Upper lobe of left lung (tissue), 6 donors: ENCODE measurements at regions not wholly inside any gene's neighbourhood (a gene's known extent, or its start where the extent isn't known, plus 50 kb on each side); places are given as distances from the start of the nearest gene placed in this dataset.

Source experiments
- ATAC-seq, 2 donors: fragments of 200-7000 bp; cut with Tn5 transposase; one replicate each; pipeline ENCODE4 v1.9.1; 2022; ENCODE audit warnings: mild to moderate bottlenecking in 2 of 2, moderate library complexity in 2 of 2; ENCODE audit not compliant: low FRiP score in 2 of 2
- DNase-seq, 2 donors: peaks; one replicate each; pipeline ENCODE4 v3.0.0-alpha.2; 2019 to 2020
- H3K27ac ChIP-seq, 4 donors: fragments of 200-600 bp; sonication (generic); one replicate each; pipeline ENCODE4 v1.5.1; 2016 to 2019
- H3K27me3 ChIP-seq, 4 donors: fragments of 200-600 bp; sonication (generic); one replicate each; pipeline ENCODE4 v1.5.1; 2017 to 2019
- H3K36me3 ChIP-seq, 4 donors: fragments of 200-600 bp; sonication (generic); one replicate each; pipeline ENCODE4 v1.5.1; 2016 to 2019
- H3K4me1 ChIP-seq, 4 donors: fragments of 200-600 bp; sonication (generic); one replicate each; pipeline ENCODE4 v1.5.1; 2018 to 2019
- H3K4me3 ChIP-seq, 4 donors: fragments of 200-600 bp; sonication (generic); one replicate each; pipeline ENCODE4 v1.5.1; 2017 to 2019; ENCODE audit warnings: mild to moderate bottlenecking in 2 of 4, moderate library complexity in 1 of 4
- H3K9me3 ChIP-seq, 4 donors: fragments of 200-600 bp; sonication (generic); one replicate each; pipeline ENCODE4 v1.5.1; 2018 to 2019
- CTCF ChIP-seq, 6 experiments: fragments of 450-650 bp in 4 of 6; fragments of 200-600 bp in 2 of 6; sonication (generic) in 2 of 6; IDR thresholded peaks; one replicate each; pipeline ENCODE4 v1.5.1; 2016 to 2019; ENCODE audit warnings: antibody characterized with exemption in 6 of 6
- EP300 ChIP-seq, 4 donors: sonication (generic); formaldehyde crosslinking; IDR thresholded peaks; one replicate each; pipeline ENCODE4 v1.5.1; 2017; ENCODE audit warnings: antibody characterized with exemption in 4 of 4, control low read depth in 2 of 4
- POLR2A ChIP-seq, 4 donors: fragments of 450-650 bp; IDR thresholded peaks; one replicate each; pipeline ENCODE4 v1.5.1; 2016 to 2017; ENCODE audit warnings: antibody characterized with exemption in 4 of 4, mild to moderate bottlenecking in 2 of 4
- POLR2AphosphoS5 ChIP-seq, 2 donors: sonication (generic); formaldehyde crosslinking; IDR thresholded peaks; one replicate each; pipeline ENCODE4 v1.5.1; 2017; ENCODE audit warnings: antibody characterized with exemption in 2 of 2
- WGBS, 2 donors: methylation state at CpG; one replicate each; pipeline ENCODE4 v1.1.5; 2017 to 2018; 5-methylcytosine and 5-hydroxymethylcytosine counted together
- donor health status: DM: no; HTN: no; CAD: no; lungs with moderate emphysema.
- donor health status: DM: no; HTN: yes; CAD: no; lungs with severe emphysema.

- no peak for DNase-seq
- no peaks in the 10 kb centered on the region for H3K4me1 ChIP-seq
- TF ChIP-seq EP300 (IDR thresholded peaks at IDR 0.05) = no peak
- TF ChIP-seq CTCF (IDR thresholded peaks at IDR 0.05) = no peak
- TF ChIP-seq POLR2A (IDR thresholded peaks at IDR 0.05) = no peak
- no peak for TF ChIP-seq POLR2AphosphoS5 (IDR thresholded peaks at IDR 0.05)
- no peak overlapping the region for H3K27ac ChIP-seq
- no peaks in the 10 kb centered on the region for H3K36me3 ChIP-seq
- whole genome bisulfite sequencing, 2 donors = 62 to 69% methylated on average over 8 of the region's 8 CpGs
- H3K4me3 ChIP-seq = no peak overlapping the region
- no peaks in the 10 kb centered on the region for H3K27me3 ChIP-seq
- H3K9me3 ChIP-seq = no peaks in the 10 kb centered on the region
- no peak for ATAC-seq
Measured at GRCh38 chr12:113744802-113745395, 221.2 kb downstream of the RBM19 start.

GRCh38 chr12:113742801-113743200 is 223.3 kb downstream of the RBM19 start:
- TF ChIP-seq CTCF (IDR thresholded peaks at IDR 0.05) = no peak
- H3K27me3 ChIP-seq = no peaks in the 10 kb centered on the region
- 92 to 97% methylated on average over 8 of the region's 8 CpGs for WGBS, 2 donors

GRCh38 chr12:113740699-113741098 is 225.4 kb downstream of the RBM19 start:
- TF ChIP-seq POLR2AphosphoS5 (IDR thresholded peaks at IDR 0.05) (no peak), CTCF (IDR thresholded peaks at IDR 0.05) (no peak), EP300 (IDR thresholded peaks at IDR 0.05) (no peak), POLR2A (IDR thresholded peaks at IDR 0.05) (no peak)
- 65 to 83% methylated on average over 1 of the region's 1 CpG for WGBS, 2 donors
- no peak for DNase-seq

More at GRCh38 chr12:113742801-113743200, 223.3 kb downstream of the RBM19 start:
- Histone ChIP-seq H3K4me1 (no peaks in the 10 kb centered on the region), H3K9me3 (no peaks in the 10 kb centered on the region), H3K36me3 (no peaks in the 10 kb centered on the region), H3K27ac (no peak overlapping the region), H3K4me3 (no peak overlapping the region)
- ATAC-seq (no peak), DNase-seq (no peak)

GRCh38 chr12:113735131-113735530 is 231.0 kb downstream of the RBM19 start:
- no peak overlapping the region for H3K4me3 ChIP-seq
- ATAC-seq (no peak), DNase-seq (no peak)
- H3K27me3 ChIP-seq = no peaks in the 10 kb centered on the region
- H3K4me1 ChIP-seq = no peaks in the 10 kb centered on the region
- H3K27ac ChIP-seq = no peak overlapping the region
- TF ChIP-seq POLR2A (IDR thresholded peaks at IDR 0.05) = no peak
- TF ChIP-seq CTCF (IDR thresholded peaks at IDR 0.05) = no peak
- no peak for TF ChIP-seq EP300 (IDR thresholded peaks at IDR 0.05)
- no peak for TF ChIP-seq POLR2AphosphoS5 (IDR thresholded peaks at IDR 0.05)
- H3K36me3 ChIP-seq = no peaks in the 10 kb centered on the region
- H3K9me3 ChIP-seq = no peaks in the 10 kb centered on the region
- WGBS, 2 donors = 17 to 19% methylated on average over 17 of the region's 17 CpGs

More at GRCh38 chr12:113740699-113741098, 225.4 kb downstream of the RBM19 start:
- no peaks in the 10 kb centered on the region for H3K27me3 ChIP-seq
- H3K9me3 ChIP-seq = no peaks in the 10 kb centered on the region
- H3K4me1 ChIP-seq = no peaks in the 10 kb centered on the region
- no peak overlapping the region for H3K4me3 ChIP-seq
- no peak for ATAC-seq
- no peaks in the 10 kb centered on the region for H3K36me3 ChIP-seq
- no peak overlapping the region for H3K27ac ChIP-seq

- no peak for ATAC-seq
- H3K36me3 ChIP-seq = no peaks in the 10 kb centered on the region
- DNase-seq = no peak
- no peak overlapping the region for H3K4me3 ChIP-seq
- no peak overlapping the region for H3K27ac ChIP-seq
- H3K9me3 ChIP-seq = no peaks in the 10 kb centered on the region
- no peaks in the 10 kb centered on the region for H3K4me1 ChIP-seq
- no peak for TF ChIP-seq EP300 (IDR thresholded peaks at IDR 0.05)
- WGBS, 2 donors = 82 to 84% methylated on average over 3 of the region's 3 CpGs
- no peaks in the 10 kb centered on the region for H3K27me3 ChIP-seq
Measured at GRCh38 chr12:113734503-113734902, 231.6 kb downstream of the RBM19 start.
